Lower leg skin (tissue), 3 donors: ENCODE measurements at regions not wholly inside any gene's neighbourhood (a gene's known extent, or its start where the extent isn't known, plus 50 kb on each side); places are given as distances from the start of the nearest gene placed in this dataset.

ENCODE experiments used
- CTCF ChIP-seq, 3 donors: fragments of 450-650 bp; IDR thresholded peaks; one replicate each; pipeline ENCODE4 v1.5.1; 2016; ENCODE audit warnings: antibody characterized with exemption in 3 of 3, mild to moderate bottlenecking in 3 of 3, moderate library complexity in 2 of 3
- POLR2A ChIP-seq, 2 donors: fragments of 450-650 bp; IDR thresholded peaks; one replicate each; pipeline ENCODE4 v1.6.1; 2016 to 2017; ENCODE audit warnings: antibody characterized with exemption in 2 of 2, mild to moderate bottlenecking in 1 of 2, moderate library complexity in 1 of 2

GRCh38 chr2:81445176-81445575, 1140.6 kb upstream of the LRRTM1 start:
- no peak for TF ChIP-seq CTCF (IDR thresholded peaks at IDR 0.05)
- no peak for TF ChIP-seq POLR2A (IDR thresholded peaks at IDR 0.05)
